GM12872 (cell line): ENCODE measurements at regions not wholly inside any gene's neighbourhood (a gene's known extent, or its start where the extent isn't known, plus 50 kb on each side); places are given as distances from the start of the nearest gene placed in this dataset.

Experiments used
- TF ChIP-seq, protein P1 (sequence below): IDR thresholded peaks from 3 replicates; pipeline ENCODE4 v1.5.1; 2011; ENCODE audit warnings: low read depth, mild to moderate bottlenecking, low read length, moderate library complexity; ENCODE audit not compliant: insufficient read depth

GRCh38 chr2:192634557-192634956, 439.8 kb upstream of the TMEFF2 start:
- TF ChIP-seq, protein P1, sequence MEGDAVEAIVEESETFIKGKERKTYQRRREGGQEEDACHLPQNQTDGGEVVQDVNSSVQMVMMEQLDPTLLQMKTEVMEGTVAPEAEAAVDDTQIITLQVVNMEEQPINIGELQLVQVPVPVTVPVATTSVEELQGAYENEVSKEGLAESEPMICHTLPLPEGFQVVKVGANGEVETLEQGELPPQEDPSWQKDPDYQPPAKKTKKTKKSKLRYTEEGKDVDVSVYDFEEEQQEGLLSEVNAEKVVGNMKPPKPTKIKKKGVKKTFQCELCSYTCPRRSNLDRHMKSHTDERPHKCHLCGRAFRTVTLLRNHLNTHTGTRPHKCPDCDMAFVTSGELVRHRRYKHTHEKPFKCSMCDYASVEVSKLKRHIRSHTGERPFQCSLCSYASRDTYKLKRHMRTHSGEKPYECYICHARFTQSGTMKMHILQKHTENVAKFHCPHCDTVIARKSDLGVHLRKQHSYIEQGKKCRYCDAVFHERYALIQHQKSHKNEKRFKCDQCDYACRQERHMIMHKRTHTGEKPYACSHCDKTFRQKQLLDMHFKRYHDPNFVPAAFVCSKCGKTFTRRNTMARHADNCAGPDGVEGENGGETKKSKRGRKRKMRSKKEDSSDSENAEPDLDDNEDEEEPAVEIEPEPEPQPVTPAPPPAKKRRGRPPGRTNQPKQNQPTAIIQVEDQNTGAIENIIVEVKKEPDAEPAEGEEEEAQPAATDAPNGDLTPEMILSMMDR, result no peak

DNA sequence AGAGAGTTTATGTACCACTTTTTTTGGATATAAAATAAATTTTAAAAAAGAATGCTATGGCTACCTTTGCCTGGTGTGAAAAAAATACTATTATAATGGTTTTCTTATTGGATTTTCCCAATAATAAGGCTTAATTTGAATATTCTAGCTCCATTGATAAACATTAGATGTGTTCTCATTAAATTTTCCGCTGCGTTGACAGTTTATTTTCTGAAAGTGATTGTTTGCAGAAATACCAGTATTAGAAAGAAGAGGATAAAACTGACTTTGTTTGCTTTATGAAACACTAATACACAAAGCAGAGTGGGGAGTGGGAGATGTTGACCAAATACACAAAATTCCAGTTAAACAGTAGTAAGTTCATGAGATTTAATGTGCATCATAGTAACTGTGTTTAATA, 433.3 kb upstream of the TMEFF2 start:
- TF ChIP-seq, protein P1, result no peak

DNA sequence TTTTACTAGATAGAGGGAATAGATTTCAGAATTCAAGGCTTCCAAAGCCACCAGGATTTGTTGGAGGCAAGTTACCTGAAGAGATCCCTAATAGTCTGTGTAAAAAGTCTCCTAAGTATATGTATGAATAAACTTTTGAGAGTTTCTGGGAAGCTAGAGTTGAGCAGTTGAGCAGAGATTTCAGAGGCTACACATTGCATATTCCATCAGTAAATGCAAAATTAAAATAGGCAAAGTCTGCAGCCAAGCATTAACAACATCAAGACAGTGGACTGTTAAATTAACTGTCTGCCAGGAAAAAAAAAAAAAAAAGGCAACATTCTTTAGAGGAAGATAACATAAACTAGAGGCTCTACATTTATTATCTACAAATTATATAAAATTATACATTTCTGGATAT, 420.4 kb upstream of the TMEFF2 start:
- TF ChIP-seq, protein P1, result no peak

DNA sequence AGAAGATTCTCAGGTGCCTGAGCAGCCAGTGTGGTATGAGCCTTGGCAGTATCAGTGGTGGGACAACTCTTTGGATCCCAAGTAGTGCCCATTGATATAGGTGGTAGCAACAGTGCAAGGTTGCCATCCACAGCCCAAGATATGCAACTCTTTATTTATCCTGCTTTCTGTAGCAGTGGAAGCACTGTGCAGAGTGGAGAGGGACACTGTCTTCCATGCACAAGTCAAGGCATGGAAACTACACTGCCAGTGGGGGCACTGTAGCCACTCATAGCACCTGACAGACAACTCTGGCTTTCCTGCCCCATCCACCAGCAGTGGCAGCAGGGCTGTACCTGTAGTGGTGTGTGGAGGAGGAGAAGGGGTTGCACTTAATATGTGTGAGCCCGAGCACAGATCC, 409.6 kb upstream of the TMEFF2 start:
- TF ChIP-seq, protein P1, result no peak

DNA sequence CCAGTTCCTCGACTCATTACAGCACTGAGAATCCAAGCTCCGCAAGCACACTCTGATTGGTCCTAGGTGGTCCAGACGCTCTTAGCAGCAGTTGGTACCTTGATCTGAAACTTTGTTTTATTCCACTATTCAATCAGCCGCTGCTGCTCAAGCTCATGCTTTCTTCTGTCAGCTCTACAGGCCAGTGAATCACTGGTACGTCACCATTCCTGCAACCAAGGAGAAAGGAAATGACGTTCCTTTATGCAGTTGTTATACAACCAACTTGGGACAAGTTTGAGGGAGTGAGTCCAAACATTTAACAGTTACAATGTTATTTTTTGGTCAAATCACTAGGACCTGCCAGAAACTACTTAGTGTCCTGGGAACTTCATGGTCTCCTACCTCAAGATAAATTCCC, 398.8 kb upstream of the TMEFF2 start:
- TF ChIP-seq, protein P1, result no peak

GRCh38 chr2:192591617-192592016, 396.9 kb upstream of the TMEFF2 start:
- TF ChIP-seq, protein P1, result no peak

DNA sequence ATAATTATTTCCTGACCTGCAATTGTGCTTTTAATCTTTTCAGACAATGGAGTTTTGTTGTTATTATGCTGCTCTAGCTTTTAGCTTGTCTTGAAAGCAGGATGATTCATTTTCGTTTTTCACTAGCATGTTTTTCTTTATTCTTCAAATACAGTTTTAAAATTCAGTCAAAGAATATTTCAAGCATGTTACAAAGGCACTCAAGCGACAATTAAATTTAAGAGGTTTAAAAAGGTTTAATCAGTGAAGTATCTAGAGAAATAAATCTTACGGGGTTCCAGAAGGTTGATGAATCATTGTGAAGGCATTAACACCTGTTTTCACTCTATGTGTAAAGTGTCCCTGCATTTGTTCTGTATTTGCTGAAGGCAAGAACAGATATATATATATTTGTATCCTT, 390.7 kb upstream of the TMEFF2 start:
- TF ChIP-seq, protein P1, result no peak

DNA sequence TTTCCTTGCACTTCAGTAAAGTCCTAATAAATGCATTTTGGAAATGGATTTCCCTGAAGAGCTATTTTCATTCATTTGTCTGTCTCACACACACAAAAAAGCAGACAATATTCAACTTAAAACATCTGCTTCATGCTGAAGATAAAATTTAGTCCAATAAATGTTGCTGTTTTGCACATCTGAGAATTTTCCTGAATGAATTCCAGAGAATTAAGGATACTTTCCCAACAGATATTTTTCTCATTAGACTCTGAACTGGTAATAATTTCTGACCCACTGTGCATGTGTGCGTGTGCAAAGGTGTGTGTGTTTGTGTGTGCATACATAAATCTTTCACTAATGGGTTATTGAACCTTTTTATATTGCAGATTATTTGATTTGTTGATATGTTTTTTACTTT, 390.2 kb upstream of the TMEFF2 start:
- TF ChIP-seq, protein P1, result no peak
